ENCODE measurements at regions not wholly inside any gene's neighbourhood (a gene's known extent, or its start where the extent isn't known, plus 50 kb on each side); places are given as distances from the start of the nearest gene placed in this dataset.

- Histone ChIP-seq H3K4me1 (no peaks in the 10 kb centered on the region), H3K27ac (no peak overlapping the region), H3K4me3 (no peak overlapping the region), H3K36me3 (no peaks in the 10 kb centered on the region), H3K27me3 (no peaks in the 10 kb centered on the region), H3K9me3 (no peaks in the 10 kb centered on the region)
- TF ChIP-seq CTCF (IDR thresholded peaks at IDR 0.05) (no peak), POLR2A (IDR thresholded peaks at IDR 0.05) (no peak)
- DNase-seq: no peak
Measured at GRCh38 chr16:55255733-55256282, 68.2 kb upstream of the IRX6 start.

GRCh38 chr16:55256412-55257016 is 67.5 kb upstream of the IRX6 start:
- Histone ChIP-seq H3K36me3 (no peaks in the 10 kb centered on the region), H3K4me1 (no peaks in the 10 kb centered on the region), H3K27ac (no peak overlapping the region), H3K27me3 (no peaks in the 10 kb centered on the region), H3K4me3 (no peak overlapping the region), H3K9me3 (no peaks in the 10 kb centered on the region)
- no peak for DNase-seq
- TF ChIP-seq POLR2A (IDR thresholded peaks at IDR 0.05): no peak
- TF ChIP-seq CTCF (IDR thresholded peaks at IDR 0.05): no peak

GRCh38 chr16:55257966-55258613 is 65.9 kb upstream of the IRX6 start:
- TF ChIP-seq CTCF (IDR thresholded peaks at IDR 0.05) (peak in 4 of 6 experiments; percentile 40 to 72 (median 64)), POLR2A (IDR thresholded peaks at IDR 0.05) (no peak)
- no peaks in the 10 kb centered on the region for H3K36me3 ChIP-seq
- no peak overlapping the region for H3K4me3 ChIP-seq
- no peaks in the 10 kb centered on the region for H3K9me3 ChIP-seq
- peak in 2 of 3 donors; percentile 58 to 74 for DNase-seq
- no peaks in the 10 kb centered on the region for H3K27me3 ChIP-seq
- H3K27ac ChIP-seq: no peak overlapping the region
- no peaks in the 10 kb centered on the region for H3K4me1 ChIP-seq

- no peaks in the 10 kb centered on the region for H3K9me3 ChIP-seq
- no peaks in the 10 kb centered on the region for H3K27me3 ChIP-seq
- DNase-seq: no peak
- H3K36me3 ChIP-seq: no peaks in the 10 kb centered on the region
- TF ChIP-seq CTCF (IDR thresholded peaks at IDR 0.05): no peak
- no peak for TF ChIP-seq POLR2A (IDR thresholded peaks at IDR 0.05)
- no peaks in the 10 kb centered on the region for H3K4me1 ChIP-seq
- H3K4me3 ChIP-seq: no peak overlapping the region
- H3K27ac ChIP-seq: no peak overlapping the region
Measured at GRCh38 chr16:55261301-55261700, 62.7 kb upstream of the IRX6 start.

- H3K27me3 ChIP-seq: no peaks in the 10 kb centered on the region
- no peak overlapping the region for H3K27ac ChIP-seq
- no peak for DNase-seq
- H3K4me3 ChIP-seq: no peak overlapping the region
- no peaks in the 10 kb centered on the region for H3K36me3 ChIP-seq
- no peaks in the 10 kb centered on the region for H3K4me1 ChIP-seq
- TF ChIP-seq CTCF (IDR thresholded peaks at IDR 0.05) (no peak), POLR2A (IDR thresholded peaks at IDR 0.05) (no peak)
- H3K9me3 ChIP-seq: no peaks in the 10 kb centered on the region
Measured at GRCh38 chr16:55263271-55264250, 60.4 kb upstream of the IRX6 start.

Data from Peyer's patch (tissue), 4 donors.